ENCODE measurements at regions not wholly inside any gene's neighbourhood (a gene's known extent, or its start where the extent isn't known, plus 50 kb on each side); places are given as distances from the start of the nearest gene placed in this dataset.
"Not testable (repeated sequence)": the region's sequence is repeated elsewhere in the genome, so short reads cannot be mapped to it uniquely, and the experiment has no call there.

GRCh38 chr10:111295788-111296187, 219.0 kb downstream of the ADRA2A start:
- Mint-ChIP-seq H3K36me3 (no peaks in the 10 kb centered on the region), H3K27me3 (peaks cover 16 to 31% (median 22%) of the 10 kb centered on the region in 3 donors), H3K4me3 (no peak overlapping the region), H3K4me1 (no peaks in the 10 kb centered on the region), H3K9me3 (no peaks in the 10 kb centered on the region), H3K27ac (no peak overlapping the region)
- DNase-seq (no peak), ATAC-seq (ENCODE audit: low read depth in 2 of 2) (no peak)

- no peak overlapping the region for H3K27ac Mint-ChIP-seq
- ATAC-seq (ENCODE audit: low read depth in 2 of 2) (no peak), DNase-seq (no peak)
- no peaks in the 10 kb centered on the region for H3K9me3 Mint-ChIP-seq
- no peaks in the 10 kb centered on the region for H3K4me1 Mint-ChIP-seq
- peaks cover 22 to 47% (median 32%) of the 10 kb centered on the region in 3 donors for H3K27me3 Mint-ChIP-seq
- H3K4me3 Mint-ChIP-seq: no peak overlapping the region
- H3K36me3 Mint-ChIP-seq: no peaks in the 10 kb centered on the region
These were observed 220.6 kb downstream of the ADRA2A start for GRCh38 chr10:111297351-111297848.

- DNase-seq: no peak
- H3K9me3 Mint-ChIP-seq: no peaks in the 10 kb centered on the region
- no peaks in the 10 kb centered on the region for H3K36me3 Mint-ChIP-seq
- no peak for ATAC-seq (ENCODE audit: low read depth in 2 of 2)
- H3K27me3 Mint-ChIP-seq: peaks cover 22 to 47% (median 36%) of the 10 kb centered on the region in 3 donors
- H3K4me1 Mint-ChIP-seq: no peaks in the 10 kb centered on the region
- H3K4me3 Mint-ChIP-seq: no peak overlapping the region
- no peak overlapping the region for H3K27ac Mint-ChIP-seq
These were observed 221.2 kb downstream of the ADRA2A start for GRCh38 chr10:111298031-111298430.

DNA sequence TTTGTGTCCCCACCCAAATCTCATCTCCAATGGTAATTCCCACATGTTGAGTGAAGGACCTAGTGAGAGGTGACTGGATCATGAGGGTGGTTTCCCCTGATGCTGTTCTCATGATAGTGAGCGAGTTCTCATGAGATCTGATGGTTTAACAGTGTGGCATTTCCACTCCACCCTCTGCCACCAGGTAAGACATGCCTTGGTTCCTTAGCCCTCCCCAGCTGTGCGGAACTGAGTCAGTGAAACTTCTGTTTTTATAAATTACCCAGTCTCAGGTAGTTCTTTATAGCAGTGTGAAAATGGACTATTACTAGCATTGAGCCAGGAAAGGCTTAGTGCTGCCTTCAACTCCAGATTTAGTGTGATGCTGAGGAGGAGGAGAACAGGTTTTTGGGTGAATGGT, 222.2 kb downstream of the ADRA2A start:
- ATAC-seq (ENCODE audit: low read depth in 2 of 2) (no peak), DNase-seq (no peak)
- no peak overlapping the region for H3K4me3 Mint-ChIP-seq
- H3K27me3 Mint-ChIP-seq: peaks cover 18 to 40% (median 36%) of the 10 kb centered on the region in 3 donors
- H3K4me1 Mint-ChIP-seq: no peaks in the 10 kb centered on the region
- no peaks in the 10 kb centered on the region for H3K9me3 Mint-ChIP-seq
- no peaks in the 10 kb centered on the region for H3K36me3 Mint-ChIP-seq
- H3K27ac Mint-ChIP-seq: no peak overlapping the region

GRCh38 chr10:111303887-111304286, 227.1 kb downstream of the ADRA2A start:
- H3K4me3 Mint-ChIP-seq: no peak overlapping the region
- H3K36me3 Mint-ChIP-seq: no peaks in the 10 kb centered on the region
- no peak for ATAC-seq (ENCODE audit: low read depth in 2 of 2)
- no peak for DNase-seq
- H3K27me3 Mint-ChIP-seq: peaks cover 8 to 25% (median 22%) of the 10 kb centered on the region in 3 donors
- H3K9me3 Mint-ChIP-seq: no peaks in the 10 kb centered on the region
- H3K4me1 Mint-ChIP-seq: no peaks in the 10 kb centered on the region
- H3K27ac Mint-ChIP-seq: no peak overlapping the region

DNA sequence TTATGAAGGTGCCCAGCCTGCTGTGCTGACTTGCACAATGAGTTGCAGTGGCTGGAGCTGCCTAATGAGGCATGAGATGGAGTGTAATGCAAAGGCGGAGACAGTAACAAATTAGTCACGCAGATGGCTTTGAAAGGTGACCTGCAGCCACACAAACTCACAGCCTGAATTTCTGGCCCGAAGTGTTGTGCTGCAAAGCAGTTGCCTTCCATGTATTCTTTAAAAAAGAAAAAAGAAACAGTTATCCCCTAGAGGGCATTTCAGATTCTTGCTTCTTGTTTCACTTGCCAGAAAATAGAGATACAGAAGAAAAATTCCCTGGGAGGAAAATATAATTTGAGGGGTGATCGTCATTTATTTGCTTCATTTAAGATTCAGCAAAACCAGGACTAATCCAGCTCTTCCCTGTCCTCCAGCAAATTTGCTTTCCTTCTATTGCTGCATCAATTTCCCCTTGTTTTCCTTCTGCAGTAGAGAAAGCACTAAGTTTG, 239.9 kb downstream of the ADRA2A start:
- peaks cover 26 to 48% (median 29%) of the 10 kb centered on the region in 3 donors for H3K27me3 Mint-ChIP-seq
- no peak overlapping the region for H3K4me3 Mint-ChIP-seq
- no peaks in the 10 kb centered on the region for H3K4me1 Mint-ChIP-seq
- H3K27ac Mint-ChIP-seq: no peak overlapping the region
- no peak for ATAC-seq (ENCODE audit: low read depth in 2 of 2)
- H3K9me3 Mint-ChIP-seq: peaks cover 0 to 17% (median 5%) of the 10 kb centered on the region in 7 donors
- no peaks in the 10 kb centered on the region for H3K36me3 Mint-ChIP-seq
- no peak for DNase-seq

DNA sequence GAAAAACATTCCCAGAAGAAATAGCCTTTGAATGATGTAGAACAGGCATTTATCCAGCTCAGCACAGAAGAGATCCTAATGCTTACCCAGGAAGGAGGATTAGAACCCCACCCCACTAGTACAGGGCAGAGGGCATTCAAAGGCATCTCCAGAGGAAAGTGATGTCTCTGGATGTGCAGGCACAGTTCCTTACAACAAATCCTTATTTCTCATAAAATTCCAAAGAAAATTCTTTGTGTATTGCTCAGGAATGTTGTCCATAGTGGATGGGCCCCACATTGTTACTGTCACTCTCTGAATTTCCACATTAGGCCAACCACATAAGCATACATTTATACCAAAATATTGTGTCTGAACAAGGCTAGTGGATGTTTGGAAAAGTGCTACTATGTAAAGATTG, 243.0 kb downstream of the ADRA2A start:
- Mint-ChIP-seq H3K27ac (no peak overlapping the region), H3K9me3 (peaks cover 0 to 7% (median 0%) of the 10 kb centered on the region in 7 donors), H3K4me1 (no peaks in the 10 kb centered on the region), H3K27me3 (peaks cover 29 to 57% (median 43%) of the 10 kb centered on the region in 3 donors), H3K4me3 (no peak overlapping the region), H3K36me3 (no peaks in the 10 kb centered on the region)
- ATAC-seq (ENCODE audit: low read depth in 2 of 2) (no peak), DNase-seq (no peak)

DNA sequence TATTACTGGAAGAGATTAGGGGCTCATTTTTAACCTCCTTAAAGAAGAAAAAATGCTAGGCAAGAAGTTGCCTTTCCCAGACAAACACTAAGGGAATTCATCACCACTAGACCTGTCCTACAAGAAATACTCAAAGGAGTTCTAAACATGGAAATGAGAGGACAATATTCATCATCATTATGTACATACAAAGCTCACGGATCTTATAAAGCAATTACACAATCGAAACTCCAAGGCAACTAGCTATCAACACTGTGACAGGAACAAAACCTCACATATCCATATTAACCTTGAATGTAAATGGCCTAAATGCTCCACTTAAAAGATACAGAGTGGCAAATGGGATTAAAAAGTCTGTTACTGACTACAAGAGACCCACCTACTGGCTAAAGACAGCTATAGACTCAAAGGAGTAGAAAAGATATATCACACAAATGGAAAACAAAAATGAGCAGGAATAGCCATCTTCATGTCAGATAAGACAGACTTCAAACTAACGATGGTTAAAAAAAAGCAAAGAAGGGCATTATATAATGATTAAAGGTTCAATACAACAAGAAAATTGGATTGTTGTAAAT, 246.6 kb downstream of the ADRA2A start:
- Mint-ChIP-seq H3K27ac (no peak overlapping the region), H3K27me3 (peaks cover 14 to 44% (median 33%) of the 10 kb centered on the region in 3 donors), H3K4me1 (no peaks in the 10 kb centered on the region), H3K4me3 (no peak overlapping the region), H3K9me3 (peaks cover 0 to 7% (median 4%) of the 10 kb centered on the region in 7 donors), H3K36me3 (no peaks in the 10 kb centered on the region)
- ATAC-seq (ENCODE audit: low read depth in 2 of 2) (no peak), DNase-seq (no peak)

GRCh38 chr10:111332174-111332573, 255.3 kb downstream of the ADRA2A start:
- not testable (repeated sequence) for ATAC-seq (ENCODE audit: low read depth in 2 of 2); H3K27ac Mint-ChIP-seq; H3K4me3 Mint-ChIP-seq; H3K36me3 Mint-ChIP-seq; H3K4me1 Mint-ChIP-seq; DNase-seq
- Mint-ChIP-seq H3K9me3 (peaks cover 0 to 27% (median 7%) of the 10 kb centered on the region in 7 donors), H3K27me3 (peaks cover 0 to 16% (median 4%) of the 10 kb centered on the region in 3 donors)

GRCh38 chr10:111335826-111336225, 259.0 kb downstream of the ADRA2A start:
- H3K4me3 Mint-ChIP-seq: no peak overlapping the region
- no peaks in the 10 kb centered on the region for H3K4me1 Mint-ChIP-seq
- ATAC-seq (ENCODE audit: low read depth in 2 of 2): no peak
- no peak for DNase-seq
- peaks cover 6 to 35% (median 17%) of the 10 kb centered on the region in 7 donors for H3K9me3 Mint-ChIP-seq
- peaks cover 0 to 11% of the 10 kb centered on the region in 2 donors for H3K36me3 Mint-ChIP-seq
- H3K27ac Mint-ChIP-seq: no peak overlapping the region
- peaks cover 0 to 20% (median 8%) of the 10 kb centered on the region in 3 donors for H3K27me3 Mint-ChIP-seq

DNA sequence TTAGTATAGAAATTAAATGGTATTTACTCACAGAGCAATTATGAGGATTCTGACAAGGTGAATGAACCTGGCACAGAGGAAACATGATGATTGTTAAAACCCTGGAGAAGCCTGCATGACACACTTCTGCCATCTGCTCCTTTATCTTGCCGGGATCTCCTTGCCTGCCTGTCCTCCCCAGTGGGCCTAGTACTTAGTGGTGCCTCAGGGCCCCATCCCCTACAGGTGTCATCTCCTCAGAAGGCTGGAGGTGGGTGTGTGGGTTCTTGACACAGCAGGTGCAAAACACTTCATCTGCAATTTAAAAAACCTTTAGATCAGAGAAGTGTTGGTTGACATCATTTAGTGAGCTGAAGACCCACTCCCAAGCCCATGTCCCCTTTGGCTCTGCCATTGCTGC, 261.2 kb downstream of the ADRA2A start:
- Mint-ChIP-seq H3K4me3 (no peak overlapping the region), H3K4me1 (no peaks in the 10 kb centered on the region), H3K27me3 (peaks cover 0 to 12% (median 8%) of the 10 kb centered on the region in 3 donors), H3K9me3 (peaks cover 11 to 52% (median 27%) of the 10 kb centered on the region in 7 donors), H3K36me3 (peaks cover 0 to 15% of the 10 kb centered on the region in 2 donors), H3K27ac (no peak overlapping the region)
- ATAC-seq (ENCODE audit: low read depth in 2 of 2) (no peak), DNase-seq (no peak)

DNA sequence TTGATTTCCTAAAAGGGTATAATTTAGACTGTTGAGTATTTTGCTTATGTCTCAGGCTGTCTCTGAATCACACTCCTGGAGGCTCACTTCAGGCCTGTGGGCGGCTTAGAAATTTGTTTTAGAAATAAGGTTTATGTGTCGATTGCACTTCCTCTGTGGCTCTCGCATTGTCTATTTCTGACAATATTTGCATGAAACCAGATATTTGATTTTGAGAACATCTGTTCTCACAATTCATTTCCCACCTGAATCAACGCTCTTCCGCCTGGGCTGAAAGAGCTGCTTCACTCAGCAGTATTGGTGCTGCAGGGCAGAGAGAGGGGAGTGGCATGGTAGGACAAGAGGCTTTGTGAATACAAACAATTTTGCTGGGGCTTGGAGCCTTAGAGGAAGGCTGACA, 262.0 kb downstream of the ADRA2A start:
- Mint-ChIP-seq H3K27ac (no peak overlapping the region), H3K36me3 (peaks cover 0 to 15% of the 10 kb centered on the region in 2 donors), H3K4me3 (no peak overlapping the region), H3K9me3 (peaks cover 11 to 53% (median 27%) of the 10 kb centered on the region in 7 donors), H3K27me3 (peaks cover 0 to 9% (median 8%) of the 10 kb centered on the region in 3 donors), H3K4me1 (no peaks in the 10 kb centered on the region)
- ATAC-seq (ENCODE audit: low read depth in 2 of 2): no peak
- DNase-seq: no peak

- DNase-seq: no peak
- no peak overlapping the region for H3K27ac Mint-ChIP-seq
- no peaks in the 10 kb centered on the region for H3K4me1 Mint-ChIP-seq
- no peak for ATAC-seq (ENCODE audit: low read depth in 2 of 2)
- H3K36me3 Mint-ChIP-seq: peaks cover 0 to 14% of the 10 kb centered on the region in 2 donors
- H3K4me3 Mint-ChIP-seq: no peak overlapping the region
- H3K27me3 Mint-ChIP-seq: peaks cover 9 to 16% (median 15%) of the 10 kb centered on the region in 3 donors
- peaks cover 11 to 45% (median 25%) of the 10 kb centered on the region in 7 donors for H3K9me3 Mint-ChIP-seq
These were observed 268.0 kb downstream of the ADRA2A start for GRCh38 chr10:111344804-111345203.

DNA sequence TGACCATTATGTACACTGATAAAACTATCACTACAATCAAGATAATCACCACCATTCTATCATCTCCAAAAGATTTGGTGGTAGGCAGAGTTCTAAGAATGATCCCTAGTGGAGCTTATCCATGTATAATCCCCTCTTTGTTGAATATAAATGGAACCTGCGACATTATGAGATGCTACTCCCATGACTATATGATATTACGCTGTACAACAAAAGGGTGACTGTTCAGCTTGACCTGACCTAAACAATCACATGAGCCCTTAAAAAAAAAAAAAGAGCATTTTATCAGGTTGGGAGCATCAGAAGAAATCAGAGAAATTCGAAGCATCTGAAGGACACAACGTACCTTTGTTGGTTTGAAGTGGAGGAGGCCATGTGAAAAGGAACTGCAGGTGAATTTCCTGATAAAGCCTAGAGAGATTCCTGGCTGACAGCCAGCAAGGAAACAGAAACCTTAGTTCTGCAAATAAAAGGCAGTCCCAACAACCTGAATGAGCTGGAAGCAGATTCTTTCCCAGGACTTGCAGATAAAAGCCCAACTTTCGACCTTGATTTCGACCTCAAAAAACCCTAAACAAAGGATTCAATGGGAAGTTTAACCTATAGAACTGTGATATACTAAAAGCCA, 270.7 kb downstream of the ADRA2A start:
- no peaks in the 10 kb centered on the region for H3K36me3 Mint-ChIP-seq
- H3K9me3 Mint-ChIP-seq: peaks cover 0 to 18% (median 5%) of the 10 kb centered on the region in 7 donors
- H3K4me3 Mint-ChIP-seq: no peak overlapping the region
- DNase-seq (no peak), ATAC-seq (ENCODE audit: low read depth in 2 of 2) (no peak)
- H3K27ac Mint-ChIP-seq: no peak overlapping the region
- no peaks in the 10 kb centered on the region for H3K4me1 Mint-ChIP-seq
- H3K27me3 Mint-ChIP-seq: peaks cover 24 to 30% (median 25%) of the 10 kb centered on the region in 3 donors
